Large intestine (tissue), 3 donors: ENCODE measurements at regions not wholly inside any gene's neighbourhood (a gene's known extent, or its start where the extent isn't known, plus 50 kb on each side); places are given as distances from the start of the nearest gene placed in this dataset.
"Not testable (repeated sequence)": the region's sequence is repeated elsewhere in the genome, so short reads cannot be mapped to it uniquely, and the experiment has no call there.

Experiments used
- DNase-seq, 2 donors: peaks; one replicate each; pipeline versions ENCODE4 v3.0.0 to v3.0.0-alpha.2; 2013
- H3K27ac ChIP-seq: one replicate; pipeline ENCODE4 v1.5.1; 2013; ENCODE audit warnings: low read length
- H3K27me3 ChIP-seq: 2 replicates; pipeline ENCODE4 v1.6.1; 2013; ENCODE audit warnings: low read length; ENCODE audit not compliant: control insufficient read depth, insufficient read depth
- H3K36me3 ChIP-seq: 2 replicates; pipeline ENCODE4 v1.6.1; 2013; ENCODE audit warnings: low read length; ENCODE audit not compliant: control insufficient read depth, insufficient read depth
- H3K4me1 ChIP-seq: one replicate; pipeline ENCODE4 v1.6.1; 2013; ENCODE audit warnings: low read length; ENCODE audit not compliant: control insufficient read depth, insufficient read depth
- H3K4me3 ChIP-seq: one replicate; pipeline ENCODE4 v1.5.1; 2013; ENCODE audit warnings: low read length
- H3K9me3 ChIP-seq: one replicate; pipeline ENCODE4 v1.6.1; 2013; ENCODE audit warnings: mild to moderate bottlenecking, low read depth, low read length, moderate library complexity; ENCODE audit not compliant: control insufficient read depth
- WGBS: methylation state at CpG from one replicate; pipeline ENCODE4 v1.1.5; 2013; ENCODE audit warnings: low lambda C conversion rate; ENCODE audit not compliant: insufficient coverage; 5-methylcytosine and 5-hydroxymethylcytosine counted together

DNA sequence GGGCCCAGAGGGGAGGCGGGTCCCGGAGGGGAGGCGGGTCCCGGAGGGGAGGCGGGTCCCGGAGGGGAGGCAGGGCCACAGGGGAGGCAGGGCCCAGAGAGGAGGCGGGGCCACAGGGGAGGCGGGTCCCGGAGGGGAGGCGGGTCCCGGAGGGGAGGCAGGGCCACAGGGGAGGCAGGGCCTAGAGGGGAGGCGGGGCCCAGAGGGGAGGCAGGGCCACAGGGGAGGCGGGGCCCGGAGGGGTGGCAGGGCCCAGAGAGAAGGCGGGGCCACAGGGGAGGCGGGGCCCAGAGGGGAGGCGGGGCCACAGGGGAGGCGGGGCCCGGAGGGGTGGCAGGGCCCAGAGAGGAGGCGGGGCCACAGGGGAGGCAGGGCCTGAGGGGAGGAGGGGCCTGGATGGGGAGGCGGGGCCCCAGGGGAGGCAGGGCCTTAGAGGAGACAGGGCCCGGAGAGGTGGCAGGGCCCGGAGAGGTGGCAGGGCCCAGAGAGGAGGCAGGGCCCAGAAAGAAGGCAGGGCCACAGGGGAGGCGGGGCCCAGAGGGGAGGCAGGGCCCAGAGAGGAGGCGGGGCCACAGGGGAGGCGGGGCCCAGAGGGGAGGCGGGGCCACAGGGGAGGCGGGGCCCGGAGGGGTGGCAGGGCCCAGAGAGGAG lies 81.1 kb downstream of the YTHDF1 start:
- WGBS, result no CpG with 5 or more reads among the region's 29 CpGs
- H3K9me3 ChIP-seq, H3K4me1 ChIP-seq, DNase-seq, H3K4me3 ChIP-seq, H3K27ac ChIP-seq, H3K36me3 ChIP-seq: not testable (repeated sequence)
- H3K27me3 ChIP-seq, result peaks cover 12% of the 10 kb centered on the region

DNA sequence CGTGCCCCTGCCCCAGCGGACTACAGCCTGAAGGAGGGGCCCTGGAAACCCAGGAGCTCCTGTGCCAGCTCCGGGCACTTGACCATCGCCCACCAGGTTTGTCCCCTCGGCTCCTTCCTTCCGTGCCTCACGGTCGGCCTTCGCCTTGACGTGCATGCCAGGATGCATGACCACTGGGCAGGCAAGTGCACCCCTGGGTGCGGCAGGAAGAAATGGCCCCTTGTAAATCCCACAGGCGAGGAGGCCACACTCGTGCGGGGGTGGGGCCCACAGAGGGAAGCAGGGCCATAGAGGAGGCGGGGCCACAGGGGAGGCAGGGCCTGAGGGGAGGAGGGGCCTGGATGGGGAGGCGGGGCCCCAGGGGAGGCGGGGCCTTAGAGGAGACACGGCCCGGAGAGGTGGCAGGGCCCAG lies 81.7 kb downstream of the YTHDF1 start:
- H3K4me1 ChIP-seq, result no peaks in the 10 kb centered on the region
- DNase-seq, result no peak
- no peak overlapping the region for H3K4me3 ChIP-seq
- WGBS, result no CpG with 5 or more reads among the region's 19 CpGs
- no peaks in the 10 kb centered on the region for H3K9me3 ChIP-seq
- H3K27ac ChIP-seq, result no peak overlapping the region
- H3K27me3 ChIP-seq, result peaks cover 13% of the 10 kb centered on the region
- no peaks in the 10 kb centered on the region for H3K36me3 ChIP-seq

DNA sequence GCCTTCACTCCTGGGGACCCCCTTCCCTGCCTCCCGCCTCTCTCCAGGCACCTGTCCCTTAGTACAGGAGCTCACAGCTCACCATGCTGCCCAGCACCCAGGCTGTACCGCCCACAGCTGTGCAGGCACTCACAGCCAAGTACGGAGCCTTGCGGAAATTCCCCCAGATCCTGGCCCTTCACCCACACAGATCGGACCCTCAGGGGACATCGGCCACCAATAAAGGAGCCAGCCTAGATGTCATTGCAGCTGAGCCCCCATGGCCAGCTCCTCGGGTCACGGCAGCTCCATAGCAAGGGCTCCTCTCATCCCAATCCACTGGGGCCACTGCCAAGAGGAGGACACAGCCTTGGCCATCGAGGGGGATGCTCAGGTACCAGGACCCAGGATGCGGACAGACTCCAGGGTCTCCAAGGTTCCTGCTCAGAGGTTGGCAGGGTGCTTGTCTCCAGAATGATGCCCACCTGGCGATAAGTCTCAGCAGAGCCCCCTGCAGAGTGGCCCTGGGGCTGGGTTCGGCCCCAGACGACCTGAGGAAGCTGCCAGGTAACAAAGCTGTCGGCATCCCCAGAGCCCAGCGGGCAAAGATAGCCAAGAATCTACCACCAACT lies 82.3 kb downstream of the YTHDF1 start:
- H3K27ac ChIP-seq, result no peak overlapping the region
- H3K36me3 ChIP-seq, result no peaks in the 10 kb centered on the region
- no peaks in the 10 kb centered on the region for H3K9me3 ChIP-seq
- DNase-seq, result no peak
- H3K4me3 ChIP-seq, result no peak overlapping the region
- H3K27me3 ChIP-seq, result peaks cover 13% of the 10 kb centered on the region
- H3K4me1 ChIP-seq, result no peaks in the 10 kb centered on the region
- WGBS, result no CpG with 5 or more reads among the region's 15 CpGs

DNA sequence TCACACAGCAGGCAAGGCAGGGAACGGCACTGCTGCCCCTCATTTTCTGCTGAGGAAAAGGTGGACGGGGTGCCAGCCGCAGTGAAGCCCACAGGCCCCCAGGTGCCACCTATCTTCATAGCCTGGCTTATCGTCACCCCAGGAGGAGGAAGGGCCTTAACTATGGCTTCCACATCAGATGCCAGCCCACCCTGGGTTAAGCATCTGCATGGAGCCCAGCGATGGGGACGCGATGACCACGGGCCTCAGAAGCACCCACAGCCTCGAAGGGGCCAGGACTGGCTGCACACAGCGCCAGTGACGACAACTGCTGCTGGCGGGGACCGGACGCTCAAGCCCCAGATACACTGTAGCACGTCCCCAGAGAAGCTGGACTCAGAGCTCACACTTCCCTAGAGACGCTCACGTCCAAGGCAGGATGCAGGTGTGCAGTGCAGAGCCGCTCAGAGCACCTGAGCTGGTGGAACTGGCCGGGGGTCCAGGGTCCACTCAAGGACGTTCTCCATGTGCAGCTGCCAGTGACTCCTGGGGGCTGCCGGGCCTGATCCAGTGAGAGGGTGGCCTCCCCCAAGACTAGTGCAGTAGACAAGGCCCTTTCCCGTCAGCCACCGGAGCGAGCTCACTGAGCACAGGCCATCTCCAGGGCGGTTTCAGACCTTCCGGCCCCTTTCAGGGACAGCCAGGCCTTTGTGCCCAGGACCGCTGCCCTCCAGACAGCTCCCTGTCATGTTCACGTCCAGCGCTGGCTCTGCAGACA lies 83.0 kb downstream of the YTHDF1 start:
- Histone ChIP-seq H3K4me1 (no peaks in the 10 kb centered on the region), H3K36me3 (no peaks in the 10 kb centered on the region), H3K27me3 (peaks cover 12% of the 10 kb centered on the region), H3K4me3 (no peak overlapping the region), H3K9me3 (no peaks in the 10 kb centered on the region), H3K27ac (no peak overlapping the region)
- DNase-seq, result no peak
- WGBS, result no CpG with 5 or more reads among the region's 29 CpGs

DNA sequence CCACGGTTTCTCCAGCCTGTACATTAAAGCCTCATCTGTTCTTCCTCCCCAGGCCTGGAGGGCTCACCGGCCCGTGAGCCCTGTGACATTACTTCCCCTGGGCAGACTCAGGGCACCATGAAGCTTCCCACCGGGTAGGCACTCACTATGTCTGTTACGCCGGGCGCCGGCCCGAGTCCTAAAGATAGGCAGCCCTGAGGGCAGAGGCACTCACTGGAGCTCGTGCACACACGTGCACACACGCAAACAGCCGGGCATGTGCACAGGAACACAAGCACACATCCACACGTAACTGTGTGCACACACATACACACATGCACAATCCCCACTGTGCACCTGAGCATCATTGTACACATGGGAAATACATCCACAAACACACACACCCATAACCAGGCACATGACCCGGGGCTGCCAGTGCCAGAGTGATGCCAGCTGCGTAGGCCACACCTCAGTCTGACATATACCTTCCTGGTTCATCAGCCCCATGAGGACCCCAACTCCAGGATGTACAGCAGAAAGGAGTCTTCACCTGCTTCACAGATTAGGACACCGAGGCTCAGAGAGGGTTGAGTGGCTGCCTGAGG lies 83.7 kb downstream of the YTHDF1 start:
- H3K27ac ChIP-seq, result no peak overlapping the region
- peaks cover 10% of the 10 kb centered on the region for H3K27me3 ChIP-seq
- H3K4me1 ChIP-seq, result no peaks in the 10 kb centered on the region
- no peaks in the 10 kb centered on the region for H3K9me3 ChIP-seq
- H3K4me3 ChIP-seq, result no peak overlapping the region
- WGBS, result no CpG with 5 or more reads among the region's 17 CpGs
- DNase-seq, result no peak
- no peaks in the 10 kb centered on the region for H3K36me3 ChIP-seq

DNA sequence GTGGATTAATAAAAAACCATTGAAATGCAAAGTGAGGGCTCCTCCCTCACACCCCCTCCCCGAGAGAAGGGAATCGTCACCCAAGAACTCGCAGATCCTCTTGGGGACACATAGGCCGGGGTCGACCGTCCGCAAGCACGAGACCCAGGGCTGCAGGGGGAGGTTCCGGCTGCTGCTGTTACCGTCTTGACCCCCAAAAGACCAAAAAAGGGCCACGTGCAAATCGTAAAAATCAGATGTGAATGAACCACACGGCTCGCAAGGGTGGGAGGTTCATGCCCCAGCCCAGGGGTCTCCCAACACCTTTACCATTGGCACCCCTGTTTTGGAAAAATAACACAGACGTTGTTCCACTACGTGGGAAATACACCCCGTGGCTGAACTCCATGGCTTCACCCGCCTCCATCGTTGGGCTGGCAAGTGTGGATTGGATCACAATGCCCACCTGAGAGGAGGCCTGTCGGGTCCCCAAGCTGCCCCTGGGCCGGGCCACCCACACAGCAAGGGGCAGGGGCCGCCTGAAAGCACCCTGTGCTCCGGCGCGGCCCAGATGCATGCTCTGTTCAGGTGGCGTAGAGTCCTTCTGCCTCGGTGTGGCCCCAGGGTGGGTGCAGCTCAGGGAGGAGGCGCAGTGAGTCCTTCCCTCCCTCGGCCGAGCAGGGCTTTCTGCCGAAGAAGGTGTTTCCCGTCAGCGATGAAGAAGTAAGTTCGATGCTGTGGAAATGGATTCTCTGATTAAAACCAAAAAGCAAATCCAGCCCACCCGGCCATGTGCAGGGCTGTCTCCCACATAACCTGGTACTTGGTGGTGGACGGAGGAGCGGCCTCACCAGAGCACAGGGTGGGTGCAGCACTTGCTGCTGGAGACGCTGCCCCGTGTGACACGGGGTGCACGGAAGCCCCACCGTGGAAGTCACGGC lies 85.0 kb downstream of the YTHDF1 start:
- Histone ChIP-seq H3K27me3 (peaks cover 10% of the 10 kb centered on the region), H3K4me1 (no peaks in the 10 kb centered on the region), H3K4me3 (no peak overlapping the region), H3K9me3 (no peaks in the 10 kb centered on the region), H3K36me3 (no peaks in the 10 kb centered on the region), H3K27ac (no peak overlapping the region)
- no peak for DNase-seq
- no CpG with 5 or more reads among the region's 43 CpGs for WGBS

DNA sequence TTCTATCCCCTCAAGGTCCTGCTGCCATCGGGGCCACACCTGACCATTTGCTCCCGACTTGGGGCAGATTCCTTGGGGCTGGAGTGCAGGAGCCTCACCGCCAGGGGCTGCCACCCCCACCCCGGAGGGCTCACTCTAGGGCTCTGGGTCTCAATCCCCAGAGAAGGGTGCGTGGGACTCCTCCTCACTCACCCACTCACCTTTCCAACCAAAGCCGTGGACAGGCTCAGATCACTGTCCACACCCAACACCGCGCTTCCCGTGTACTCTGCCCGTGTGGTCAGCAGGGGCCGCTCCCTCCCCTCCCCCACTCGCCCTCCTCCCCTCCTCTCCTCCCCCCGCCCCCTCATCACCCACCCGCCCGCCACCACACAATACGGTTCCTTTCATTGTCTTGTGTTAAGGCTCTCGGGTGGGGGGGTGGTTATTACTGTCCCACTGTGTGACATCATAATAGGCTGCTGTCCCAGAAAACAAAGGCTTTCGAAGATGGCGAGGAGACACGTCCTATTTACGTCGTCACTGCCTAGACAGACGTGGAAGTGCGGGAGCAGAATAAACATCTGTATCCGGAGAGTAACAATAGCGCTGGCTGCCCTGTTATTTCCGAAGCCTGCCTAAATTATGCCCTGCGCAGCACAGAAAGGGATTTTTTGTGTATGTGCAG lies 85.8 kb downstream of the YTHDF1 start:
- H3K36me3 ChIP-seq, result no peaks in the 10 kb centered on the region
- H3K4me3 ChIP-seq, result no peak overlapping the region
- no peaks in the 10 kb centered on the region for H3K9me3 ChIP-seq
- no peak overlapping the region for H3K27ac ChIP-seq
- DNase-seq, result no peak
- no CpG with 5 or more reads among the region's 28 CpGs for WGBS
- no peaks in the 10 kb centered on the region for H3K4me1 ChIP-seq
- H3K27me3 ChIP-seq, result peaks cover 10% of the 10 kb centered on the region

DNA sequence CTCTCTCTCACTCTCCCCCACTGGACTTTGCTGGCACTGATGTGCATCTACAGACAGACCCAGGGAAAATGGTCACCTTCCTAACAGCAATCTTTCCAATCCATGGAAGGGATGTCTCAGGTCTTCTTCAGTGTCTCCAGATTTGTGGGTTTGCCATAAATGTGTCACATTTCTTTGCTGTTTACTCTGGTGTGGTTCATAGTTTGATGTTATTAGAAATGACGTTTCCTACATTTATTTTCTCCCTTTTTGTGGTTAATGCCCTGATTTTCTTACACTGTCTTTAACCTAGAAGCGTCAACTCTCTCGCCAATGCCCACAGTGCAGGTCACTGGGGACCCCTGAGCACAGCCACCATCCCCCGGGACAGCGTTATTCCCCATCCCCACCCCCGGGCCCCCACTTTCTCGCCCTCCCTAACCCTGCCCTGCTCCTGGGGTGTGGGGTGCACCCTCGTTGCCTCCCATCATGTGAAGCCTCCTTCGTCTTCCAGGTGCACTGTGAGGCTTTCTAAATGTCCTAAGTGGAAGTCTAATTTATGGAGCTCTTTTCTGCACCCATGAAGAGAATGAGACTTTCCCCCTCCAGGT lies 86.5 kb downstream of the YTHDF1 start:
- no peak overlapping the region for H3K4me3 ChIP-seq
- H3K9me3 ChIP-seq, result no peaks in the 10 kb centered on the region
- 71% methylated on average over 1 of the region's 9 CpGs for WGBS
- no peak for DNase-seq
- H3K27me3 ChIP-seq, result peaks cover 10% of the 10 kb centered on the region
- H3K4me1 ChIP-seq, result no peaks in the 10 kb centered on the region
- no peaks in the 10 kb centered on the region for H3K36me3 ChIP-seq
- no peak overlapping the region for H3K27ac ChIP-seq

DNA sequence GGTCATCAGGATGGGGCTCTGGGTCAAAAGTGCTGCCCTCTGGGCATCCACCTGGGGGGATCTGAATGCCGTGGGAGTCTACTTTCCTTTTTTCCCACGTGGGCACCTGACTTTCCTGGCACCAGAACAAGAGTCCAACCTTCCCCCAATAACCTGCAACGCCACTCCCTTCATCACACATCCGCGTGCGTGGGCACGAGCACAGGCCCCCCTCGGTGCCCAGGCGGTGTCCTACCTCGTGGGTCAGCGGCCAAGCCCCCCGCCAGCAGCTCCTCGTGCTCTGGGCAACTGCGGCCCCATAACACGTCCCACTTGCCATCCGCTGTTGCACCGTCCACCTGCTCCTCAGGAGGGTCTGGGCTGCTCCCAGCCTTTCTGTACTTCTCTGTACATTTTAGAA lies 87.0 kb downstream of the YTHDF1 start:
- H3K36me3 ChIP-seq, result no peaks in the 10 kb centered on the region
- WGBS, result no CpG with 5 or more reads among the region's 17 CpGs

More for the DNA sequence above, 87.0 kb downstream of the YTHDF1 start:
- Histone ChIP-seq H3K27me3 (peaks cover 10% of the 10 kb centered on the region), H3K9me3 (no peaks in the 10 kb centered on the region), H3K4me3 (no peak overlapping the region), H3K4me1 (no peaks in the 10 kb centered on the region), H3K27ac (no peak overlapping the region)
- DNase-seq, result no peak
